H1 (cell line): ENCODE measurements at regions not wholly inside any gene's neighbourhood (a gene's known extent, or its start where the extent isn't known, plus 50 kb on each side); places are given as distances from the start of the nearest gene placed in this dataset.

Experiments
- CHD2 ChIP-seq: IDR thresholded peaks from 2 replicates; pipeline ENCODE4 v1.6.1; 2012; ENCODE audit warnings: low read length, improper control_type of control experiment
- GTF2F1 ChIP-seq: IDR thresholded peaks from 2 replicates; pipeline ENCODE4 v1.6.1; 2012; ENCODE audit warnings: low read depth, low read length, improper control_type of control experiment, borderline replicate concordance
- JUND ChIP-seq: IDR thresholded peaks from 2 replicates; pipeline ENCODE4 v1.6.1; 2011; ENCODE audit warnings: mild to moderate bottlenecking, improper control_type of control experiment, low read length
- PHF8 ChIP-seq: fragments of 200-600 bp; sonication (generic); conservative IDR thresholded peaks from 2 replicates; pipeline ENCODE4 v1.7.1; 2012; ENCODE audit warnings: low read depth, mild to moderate bottlenecking, inconsistent platforms, low read length, moderate library complexity
- POLR2A ChIP-seq, 2 experiments: IDR thresholded peaks; 1 replicate in 1 of 2; 2 replicates in 1 of 2; pipeline ENCODE4 v1.6.1; 2011; ENCODE audit warnings: low read depth in 2 of 2, low read length in 2 of 2, mild to moderate bottlenecking in 2 of 2; ENCODE audit errors: control extremely low read depth in 1 of 2
- RFX5 ChIP-seq: IDR thresholded peaks from 2 replicates; pipeline ENCODE4 v1.6.1; 2011; ENCODE audit warnings: low read depth, low read length, improper control_type of control experiment, borderline replicate concordance
- SIRT6 ChIP-seq: IDR thresholded peaks from one replicate; pipeline ENCODE4 v1.7.1; 2012; ENCODE audit warnings: low read length, inconsistent platforms
- TBP ChIP-seq: IDR thresholded peaks from 2 replicates; pipeline ENCODE4 v1.6.1; 2011; ENCODE audit warnings: low read depth, low read length, improper control_type of control experiment
- TF ChIP-seq, protein P1 (sequence below): fragments of 300-600 bp; sonication (generic); IDR thresholded peaks from 2 replicates; pipeline ENCODE4 v1.7.1; 2012; ENCODE audit warnings: low read length, moderate library complexity, mild to moderate bottlenecking, inconsistent platforms; ENCODE audit not compliant: insufficient replicate concordance

DNA sequence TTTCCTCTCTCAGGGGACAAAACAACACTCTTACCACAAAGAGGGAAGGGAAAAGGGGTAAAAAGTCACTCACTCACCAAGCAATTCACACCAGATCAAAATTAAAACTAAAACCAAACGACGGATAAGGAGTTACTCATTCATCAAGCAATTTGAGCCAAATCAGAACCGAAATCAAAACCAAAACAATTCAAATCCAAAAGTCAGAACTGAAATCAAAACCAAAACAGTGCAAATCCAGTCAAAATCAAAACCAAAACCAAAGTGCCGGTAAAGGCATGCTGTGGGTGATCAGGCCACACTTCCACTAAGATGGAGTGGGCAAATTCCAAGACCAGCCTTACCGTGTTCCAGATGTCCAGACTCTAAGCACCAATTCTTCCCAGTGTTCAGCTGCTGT is 717.9 kb downstream of the AMY1C start (continued):
- TF ChIP-seq, protein P1, sequence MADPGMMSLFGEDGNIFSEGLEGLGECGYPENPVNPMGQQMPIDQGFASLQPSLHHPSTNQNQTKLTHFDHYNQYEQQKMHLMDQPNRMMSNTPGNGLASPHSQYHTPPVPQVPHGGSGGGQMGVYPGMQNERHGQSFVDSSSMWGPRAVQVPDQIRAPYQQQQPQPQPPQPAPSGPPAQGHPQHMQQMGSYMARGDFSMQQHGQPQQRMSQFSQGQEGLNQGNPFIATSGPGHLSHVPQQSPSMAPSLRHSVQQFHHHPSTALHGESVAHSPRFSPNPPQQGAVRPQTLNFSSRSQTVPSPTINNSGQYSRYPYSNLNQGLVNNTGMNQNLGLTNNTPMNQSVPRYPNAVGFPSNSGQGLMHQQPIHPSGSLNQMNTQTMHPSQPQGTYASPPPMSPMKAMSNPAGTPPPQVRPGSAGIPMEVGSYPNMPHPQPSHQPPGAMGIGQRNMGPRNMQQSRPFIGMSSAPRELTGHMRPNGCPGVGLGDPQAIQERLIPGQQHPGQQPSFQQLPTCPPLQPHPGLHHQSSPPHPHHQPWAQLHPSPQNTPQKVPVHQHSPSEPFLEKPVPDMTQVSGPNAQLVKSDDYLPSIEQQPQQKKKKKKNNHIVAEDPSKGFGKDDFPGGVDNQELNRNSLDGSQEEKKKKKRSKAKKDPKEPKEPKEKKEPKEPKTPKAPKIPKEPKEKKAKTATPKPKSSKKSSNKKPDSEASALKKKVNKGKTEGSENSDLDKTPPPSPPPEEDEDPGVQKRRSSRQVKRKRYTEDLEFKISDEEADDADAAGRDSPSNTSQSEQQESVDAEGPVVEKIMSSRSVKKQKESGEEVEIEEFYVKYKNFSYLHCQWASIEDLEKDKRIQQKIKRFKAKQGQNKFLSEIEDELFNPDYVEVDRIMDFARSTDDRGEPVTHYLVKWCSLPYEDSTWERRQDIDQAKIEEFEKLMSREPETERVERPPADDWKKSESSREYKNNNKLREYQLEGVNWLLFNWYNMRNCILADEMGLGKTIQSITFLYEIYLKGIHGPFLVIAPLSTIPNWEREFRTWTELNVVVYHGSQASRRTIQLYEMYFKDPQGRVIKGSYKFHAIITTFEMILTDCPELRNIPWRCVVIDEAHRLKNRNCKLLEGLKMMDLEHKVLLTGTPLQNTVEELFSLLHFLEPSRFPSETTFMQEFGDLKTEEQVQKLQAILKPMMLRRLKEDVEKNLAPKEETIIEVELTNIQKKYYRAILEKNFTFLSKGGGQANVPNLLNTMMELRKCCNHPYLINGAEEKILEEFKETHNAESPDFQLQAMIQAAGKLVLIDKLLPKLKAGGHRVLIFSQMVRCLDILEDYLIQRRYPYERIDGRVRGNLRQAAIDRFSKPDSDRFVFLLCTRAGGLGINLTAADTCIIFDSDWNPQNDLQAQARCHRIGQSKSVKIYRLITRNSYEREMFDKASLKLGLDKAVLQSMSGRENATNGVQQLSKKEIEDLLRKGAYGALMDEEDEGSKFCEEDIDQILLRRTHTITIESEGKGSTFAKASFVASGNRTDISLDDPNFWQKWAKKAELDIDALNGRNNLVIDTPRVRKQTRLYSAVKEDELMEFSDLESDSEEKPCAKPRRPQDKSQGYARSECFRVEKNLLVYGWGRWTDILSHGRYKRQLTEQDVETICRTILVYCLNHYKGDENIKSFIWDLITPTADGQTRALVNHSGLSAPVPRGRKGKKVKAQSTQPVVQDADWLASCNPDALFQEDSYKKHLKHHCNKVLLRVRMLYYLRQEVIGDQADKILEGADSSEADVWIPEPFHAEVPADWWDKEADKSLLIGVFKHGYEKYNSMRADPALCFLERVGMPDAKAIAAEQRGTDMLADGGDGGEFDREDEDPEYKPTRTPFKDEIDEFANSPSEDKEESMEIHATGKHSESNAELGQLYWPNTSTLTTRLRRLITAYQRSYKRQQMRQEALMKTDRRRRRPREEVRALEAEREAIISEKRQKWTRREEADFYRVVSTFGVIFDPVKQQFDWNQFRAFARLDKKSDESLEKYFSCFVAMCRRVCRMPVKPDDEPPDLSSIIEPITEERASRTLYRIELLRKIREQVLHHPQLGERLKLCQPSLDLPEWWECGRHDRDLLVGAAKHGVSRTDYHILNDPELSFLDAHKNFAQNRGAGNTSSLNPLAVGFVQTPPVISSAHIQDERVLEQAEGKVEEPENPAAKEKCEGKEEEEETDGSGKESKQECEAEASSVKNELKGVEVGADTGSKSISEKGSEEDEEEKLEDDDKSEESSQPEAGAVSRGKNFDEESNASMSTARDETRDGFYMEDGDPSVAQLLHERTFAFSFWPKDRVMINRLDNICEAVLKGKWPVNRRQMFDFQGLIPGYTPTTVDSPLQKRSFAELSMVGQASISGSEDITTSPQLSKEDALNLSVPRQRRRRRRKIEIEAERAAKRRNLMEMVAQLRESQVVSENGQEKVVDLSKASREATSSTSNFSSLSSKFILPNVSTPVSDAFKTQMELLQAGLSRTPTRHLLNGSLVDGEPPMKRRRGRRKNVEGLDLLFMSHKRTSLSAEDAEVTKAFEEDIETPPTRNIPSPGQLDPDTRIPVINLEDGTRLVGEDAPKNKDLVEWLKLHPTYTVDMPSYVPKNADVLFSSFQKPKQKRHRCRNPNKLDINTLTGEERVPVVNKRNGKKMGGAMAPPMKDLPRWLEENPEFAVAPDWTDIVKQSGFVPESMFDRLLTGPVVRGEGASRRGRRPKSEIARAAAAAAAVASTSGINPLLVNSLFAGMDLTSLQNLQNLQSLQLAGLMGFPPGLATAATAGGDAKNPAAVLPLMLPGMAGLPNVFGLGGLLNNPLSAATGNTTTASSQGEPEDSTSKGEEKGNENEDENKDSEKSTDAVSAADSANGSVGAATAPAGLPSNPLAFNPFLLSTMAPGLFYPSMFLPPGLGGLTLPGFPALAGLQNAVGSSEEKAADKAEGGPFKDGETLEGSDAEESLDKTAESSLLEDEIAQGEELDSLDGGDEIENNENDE = no peak
- no peak for TF ChIP-seq PHF8
- TF ChIP-seq GTF2F1 = no peak
- no peak for TF ChIP-seq RFX5
- TF ChIP-seq POLR2A (IDR thresholded peaks at IDR 0.05; ENCODE audit: control extremely low read depth in 1 of 2, low read depth in 2 of 2, low read length in 2 of 2) = no peak
- TF ChIP-seq JUND = no peak
- no peak for TF ChIP-seq SIRT6
- no peak for TF ChIP-seq TBP
- no peak for TF ChIP-seq CHD2
